HCT116 (cell line): ENCODE measurements at regions not wholly inside any gene's neighbourhood (a gene's known extent, or its start where the extent isn't known, plus 50 kb on each side); places are given as distances from the start of the nearest gene placed in this dataset.

ENCODE experiments used
- ATAC-seq: fragments of 200-7000 bp; cut with Tn5 transposase; 2 replicates; pipeline ENCODE4 v1.9.1; 2020; ENCODE audit warnings: mild to moderate bottlenecking, moderate library complexity
- BruUV-seq: library from RNA; stranded (reverse); fragments of 400-500 nt; replicated peaks from 2 replicates; lab custom pipeline; 2021; lab: Mats Ljungman, UMichigan
- CTCF ChIA-PET: fragments of 300-600 bp; sonication (Branson Sonifier 250); formaldehyde crosslinking; loops from one replicate; lab custom pipeline; 2021; ENCODE audit warnings: antibody characterized with exemption; lab: Charles Lee
- POLR2A ChIA-PET: fragments of 300-600, 350-600 bp; sonication (Branson Sonifier 250); formaldehyde crosslinking; loops from one replicate; lab custom pipeline; 2021; ENCODE audit warnings: antibody characterized with exemption; lab: Charles Lee
- RAD21 ChIA-PET, 2 experiments: fragments of 300-600 bp; sonication (Branson Sonifier 250); formaldehyde crosslinking; loops; one replicate each; lab custom pipeline; 2023; ENCODE audit warnings: low total read pairs in 2 of 2; ENCODE audit not compliant: uncharacterized antibody in 2 of 2, unreplicated experiment in 2 of 2, low non-redundant PET in 1 of 2; lab: Charles Lee
- DNase-seq: peaks from one replicate; pipeline ENCODE4 v3.0.0-alpha.2; 2010; ENCODE audit warnings: low read depth, low spot score
- H2AFZ ChIP-seq: fragments of 200-600 bp; shearing (Covaris generic), sonication (generic); 2 replicates; pipeline ENCODE4 v1.6.1; 2017; ENCODE audit warnings: low read depth, mixed run types, mixed read lengths, antibody characterized with exemption, low read length; ENCODE audit not compliant: poor library complexity, severe bottlenecking
- H3K27ac ChIP-seq: 2 replicates; pipeline ENCODE4 v1.5.1; 2012; ENCODE audit warnings: low read depth, low read length
- H3K27me3 ChIP-seq: fragments of 200-600 bp; sonication (generic); 2 replicates; pipeline ENCODE4 v1.6.1; 2016; ENCODE audit warnings: mixed run types, low read length, mixed read lengths; ENCODE audit not compliant: insufficient read depth
- H3K36me3 ChIP-seq, 2 experiments: fragments of 200-500 bp in 1 of 2; fragments of 200-600 bp in 1 of 2; sonication (Bioruptor generic) in 1 of 2; sonication (generic) in 1 of 2; 2 replicates each; pipeline versions ENCODE4 v1.5.1 to v1.6.1; 2014 to 2016; ENCODE audit warnings: low read length in 2 of 2, inconsistent platforms in 1 of 2, mixed read lengths in 1 of 2, mixed run types in 1 of 2; ENCODE audit not compliant: insufficient read depth in 2 of 2, control insufficient read depth in 1 of 2
- H3K4me1 ChIP-seq, 2 experiments: fragments of 200-600 bp in 1 of 2; sonication (generic) in 1 of 2; 2 replicates each; pipeline versions ENCODE4 v1.5.1 to v1.6.1; 2012 to 2017; ENCODE audit warnings: low read length in 2 of 2, inconsistent platforms in 1 of 2, mild to moderate bottlenecking in 1 of 2, mixed read lengths in 1 of 2, mixed run types in 1 of 2, moderate library complexity in 1 of 2; ENCODE audit not compliant: insufficient read depth in 2 of 2, control insufficient read depth in 1 of 2
- H3K4me2 ChIP-seq: fragments of 200-600 bp; sonication (generic); 2 replicates; pipeline ENCODE4 v1.6.1; 2017; ENCODE audit warnings: mixed run types, low read length, mixed read lengths
- H3K4me3 ChIP-seq, 2 experiments: fragments of 200-600 bp in 1 of 2; sonication (generic) in 1 of 2; replicated peaks in 1 of 2; 2 replicates each; pipeline ENCODE4 v1.5.1; 2011 to 2016; ENCODE audit warnings: low read length in 2 of 2, control low read depth in 1 of 2, low read depth in 1 of 2, mild to moderate bottlenecking in 1 of 2, mixed read lengths in 1 of 2, mixed run types in 1 of 2
- H3K79me2 ChIP-seq: fragments of 200-600 bp; sonication (generic); 2 replicates; pipeline ENCODE4 v1.6.1; 2017; ENCODE audit warnings: mild to moderate bottlenecking, mixed run types, low read length, moderate library complexity, mixed read lengths; ENCODE audit not compliant: insufficient read depth
- H3K9ac ChIP-seq: fragments of 200-600 bp; sonication (generic); 2 replicates; pipeline ENCODE4 v1.6.1; 2016; ENCODE audit warnings: low read length, mixed read lengths
- H3K9me2 ChIP-seq: fragments of 200-600 bp; sonication (generic), shearing (Covaris generic); 2 replicates; pipeline ENCODE4 v1.6.1; 2017; ENCODE audit warnings: mixed run types, mild to moderate bottlenecking, moderate library complexity; ENCODE audit not compliant: insufficient read depth
- H3K9me3 ChIP-seq, 2 experiments: fragments of 200-500 bp in 1 of 2; fragments of 200-600 bp in 1 of 2; sonication (Bioruptor generic) in 1 of 2; sonication (generic) in 1 of 2; 2 replicates each; pipeline ENCODE4 v1.6.1; 2014 to 2017; ENCODE audit warnings: low read length in 2 of 2, mixed read lengths in 2 of 2, inconsistent platforms in 1 of 2, low read depth in 1 of 2, mild to moderate bottlenecking in 1 of 2, mixed run types in 1 of 2, moderate library complexity in 1 of 2; ENCODE audit not compliant: control insufficient read depth in 1 of 2, insufficient read depth in 1 of 2
- H4K20me1 ChIP-seq: fragments of 200-600 bp; sonication (generic), shearing (Covaris generic); 2 replicates; pipeline ENCODE4 v1.6.1; 2017; ENCODE audit warnings: mixed run types, mild to moderate bottlenecking, moderate library complexity; ENCODE audit not compliant: insufficient read depth
- EGR1 ChIP-seq: IDR thresholded peaks from 2 replicates; pipeline ENCODE4 v1.6.1; 2012; ENCODE audit warnings: low read depth
- ELF1 ChIP-seq: IDR thresholded peaks from 2 replicates; pipeline ENCODE4 v1.6.1; 2012; ENCODE audit warnings: low read depth, borderline replicate concordance
- EZH2phosphoT487 ChIP-seq: fragments of 200-600 bp; IDR thresholded peaks from 2 replicates; pipeline ENCODE4 v1.6.1; 2018; ENCODE audit warnings: antibody characterized with exemption, borderline replicate concordance
- POLR2A ChIP-seq: IDR thresholded peaks from 2 replicates; pipeline ENCODE4 v1.7.0; 2011; ENCODE audit warnings: borderline replicate concordance; ENCODE audit not compliant: insufficient read depth, insufficient read length; ENCODE audit errors: extremely low read depth
- RAD21 ChIP-seq: IDR thresholded peaks from 2 replicates; pipeline ENCODE4 v1.6.1; 2012; ENCODE audit warnings: low read depth, mild to moderate bottlenecking
- SIN3A ChIP-seq: IDR thresholded peaks from 2 replicates; pipeline ENCODE4 v1.6.1; 2012; ENCODE audit warnings: low read depth
- SP1 ChIP-seq: IDR thresholded peaks from 2 replicates; pipeline ENCODE4 v1.6.1; 2012; ENCODE audit warnings: low read depth
- ZNF274 ChIP-seq: fragments of 200-500 bp; sonication (Bioruptor generic); IDR thresholded peaks from 2 replicates; pipeline ENCODE4 v1.6.1; 2014; ENCODE audit warnings: mild to moderate bottlenecking, low read depth, low read length, inconsistent platforms
- intact Hi-C: fragments of 100-400 bp; cut with micrococcal nuclease; formaldehyde crosslinking; loops from 2 replicates; pipeline ENCODE4 v1.10.0; 2022
- TF ChIP-seq, protein P1 (sequence below): IDR thresholded peaks from 2 replicates; pipeline ENCODE4 v1.6.1; 2012
- TF ChIP-seq, protein P2 (sequence below): IDR thresholded peaks from 2 replicates; pipeline ENCODE4 v1.6.1; 2011; ENCODE audit warnings: mild to moderate bottlenecking, low read length, moderate library complexity; ENCODE audit not compliant: insufficient replicate concordance; ENCODE audit errors: extremely low read depth

DNA sequence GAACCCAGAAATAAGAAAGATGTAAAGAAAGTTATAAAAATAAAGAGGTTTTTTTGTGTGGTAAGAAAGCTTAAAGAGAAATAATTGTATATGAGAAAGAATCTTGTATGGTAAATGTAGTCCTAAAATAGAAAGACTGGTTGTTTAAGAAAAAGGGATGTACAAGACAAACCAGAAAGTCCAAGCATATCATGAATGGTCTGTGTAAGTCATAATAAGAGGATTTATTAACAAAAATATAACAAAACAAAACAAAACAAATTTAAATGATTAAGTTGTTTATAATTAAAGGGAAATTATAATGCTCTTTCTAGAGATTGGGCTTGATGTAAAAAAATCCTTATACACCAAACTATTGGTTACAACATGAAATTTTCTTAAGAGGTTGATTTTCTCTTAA lies 590.4 kb upstream of the PTGER4 start:
- ATAC-seq (no peak), DNase-seq (peak; percentile 16)
- ChIA-PET POLR2A (no interaction called here), CTCF (no interaction called here), RAD21 (no interaction called here)
- H3K27me3 ChIP-seq: no peaks in the 10 kb centered on the region
- TF ChIP-seq EGR1: no peak
- TF ChIP-seq ELF1: no peak
- no peak for TF ChIP-seq SP1
- no peak for TF ChIP-seq SIN3A
- no peak for TF ChIP-seq POLR2A
- TF ChIP-seq, protein P1, sequence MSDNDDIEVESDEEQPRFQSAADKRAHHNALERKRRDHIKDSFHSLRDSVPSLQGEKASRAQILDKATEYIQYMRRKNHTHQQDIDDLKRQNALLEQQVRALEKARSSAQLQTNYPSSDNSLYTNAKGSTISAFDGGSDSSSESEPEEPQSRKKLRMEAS: no peak
- TF ChIP-seq ZNF274: no peak
- TF ChIP-seq RAD21: no peak
- TF ChIP-seq, protein P2, sequence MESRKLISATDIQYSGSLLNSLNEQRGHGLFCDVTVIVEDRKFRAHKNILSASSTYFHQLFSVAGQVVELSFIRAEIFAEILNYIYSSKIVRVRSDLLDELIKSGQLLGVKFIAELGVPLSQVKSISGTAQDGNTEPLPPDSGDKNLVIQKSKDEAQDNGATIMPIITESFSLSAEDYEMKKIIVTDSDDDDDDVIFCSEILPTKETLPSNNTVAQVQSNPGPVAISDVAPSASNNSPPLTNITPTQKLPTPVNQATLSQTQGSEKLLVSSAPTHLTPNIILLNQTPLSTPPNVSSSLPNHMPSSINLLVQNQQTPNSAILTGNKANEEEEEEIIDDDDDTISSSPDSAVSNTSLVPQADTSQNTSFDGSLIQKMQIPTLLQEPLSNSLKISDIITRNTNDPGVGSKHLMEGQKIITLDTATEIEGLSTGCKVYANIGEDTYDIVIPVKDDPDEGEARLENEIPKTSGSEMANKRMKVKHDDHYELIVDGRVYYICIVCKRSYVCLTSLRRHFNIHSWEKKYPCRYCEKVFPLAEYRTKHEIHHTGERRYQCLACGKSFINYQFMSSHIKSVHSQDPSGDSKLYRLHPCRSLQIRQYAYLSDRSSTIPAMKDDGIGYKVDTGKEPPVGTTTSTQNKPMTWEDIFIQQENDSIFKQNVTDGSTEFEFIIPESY: no peak
- TF ChIP-seq EZH2phosphoT487: no peak
- H3K9me3 ChIP-seq: 0 out of 4 replicates have a peak, but pooled peaks cover 0 to 7% of the 10 kb centered on the region in 2 experiments
- no peaks in the 10 kb centered on the region for H3K4me1 ChIP-seq
- no peak overlapping the region for H3K27ac ChIP-seq
- H3K36me3 ChIP-seq: no peaks in the 10 kb centered on the region
- no TSS peak for BruUV-seq
- intact Hi-C loops: no loop called here
- H4K20me1 ChIP-seq: no peaks in the 10 kb centered on the region
- no peak overlapping the region for H3K4me2 ChIP-seq
- H3K9ac ChIP-seq: no peak overlapping the region
- H2AFZ ChIP-seq: no peak overlapping the region
- H3K9me2 ChIP-seq: no peaks in the 10 kb centered on the region
- H3K79me2 ChIP-seq: no peaks in the 10 kb centered on the region
- no peak overlapping the region for H3K4me3 ChIP-seq
